IMR-90 (cell line): ENCODE measurements at regions not wholly inside any gene's neighbourhood (a gene's known extent, or its start where the extent isn't known, plus 50 kb on each side); places are given as distances from the start of the nearest gene placed in this dataset.

ENCODE experiments used
- ATAC-seq: fragments of 200-7000 bp; cut with Tn5 transposase; 2 replicates; pipeline ENCODE4 v1.9.1; 2020; ENCODE audit warnings: low read depth, mild to moderate bottlenecking, moderate library complexity
- BruUV-seq: library from RNA; stranded (reverse); fragments of 400-500 nt; replicated peaks from 2 replicates; lab custom pipeline; 2021; lab: Mats Ljungman, UMichigan
- CTCF ChIA-PET: fragments of 300-600 bp; formaldehyde crosslinking; extraction: SDS; loops from one replicate; lab custom pipeline; 2021; ENCODE audit warnings: antibody characterized with exemption; lab: Yijun Ruan, JAX
- POLR2A ChIA-PET: fragments of 300-600 bp; sonication (Branson Sonifier 250); formaldehyde crosslinking; loops from one replicate; lab custom pipeline; 2022; ENCODE audit warnings: antibody characterized with exemption; ENCODE audit not compliant: unreplicated experiment; lab: Charles Lee
- DNase-seq: peaks from one replicate; pipeline ENCODE4 v3.0.0; 2013
- H2AFZ ChIP-seq: replicated peaks from 2 replicates; pipeline ENCODE3; 2013; ENCODE audit warnings: low read length, mild to moderate bottlenecking; ENCODE audit not compliant: poor library complexity
- H2AK5ac ChIP-seq: 2 replicates; pipeline ENCODE4 v1.6.1; 2013; ENCODE audit warnings: low read depth, low read length, inconsistent platforms
- H2AK9ac ChIP-seq: replicated peaks from 2 replicates; pipeline ENCODE3; 2013; ENCODE audit warnings: mild to moderate bottlenecking, low read depth, low read length, moderate library complexity; ENCODE audit not compliant: poor library complexity
- H2BK120ac ChIP-seq: 2 replicates; pipeline ENCODE4 v1.6.1; 2013; ENCODE audit warnings: low read depth, low read length, inconsistent platforms
- H2BK15ac ChIP-seq: 3 replicates; pipeline ENCODE4 v1.6.1; 2013; ENCODE audit warnings: low read depth, low read length, inconsistent platforms
- H2BK20ac ChIP-seq: 2 replicates; pipeline ENCODE4 v1.6.1; 2013; ENCODE audit warnings: low read depth, mild to moderate bottlenecking, inconsistent platforms, low read length, moderate library complexity
- H2BK5ac ChIP-seq: 2 replicates; pipeline ENCODE4 v1.6.1; 2013; ENCODE audit warnings: mild to moderate bottlenecking, low read depth, low read length, inconsistent platforms; ENCODE audit not compliant: poor library complexity, severe bottlenecking
- H3K14ac ChIP-seq: replicated peaks from 2 replicates; pipeline ENCODE4 v1.6.1; 2013; ENCODE audit warnings: low read depth, low read length, inconsistent platforms
- H3K18ac ChIP-seq: 2 replicates; pipeline ENCODE4 v1.6.1; 2013; ENCODE audit warnings: low read depth, low read length, control low read depth
- H3K23ac ChIP-seq: 2 replicates; pipeline ENCODE4 v1.6.1; 2013; ENCODE audit warnings: low read depth, low read length, inconsistent platforms
- H3K27ac ChIP-seq: 2 replicates; pipeline ENCODE4 v1.5.1; 2013; ENCODE audit warnings: mild to moderate bottlenecking, control low read depth, low read length; ENCODE audit not compliant: insufficient read depth
- H3K27me3 ChIP-seq: 2 replicates; pipeline ENCODE4 v1.6.1; 2013; ENCODE audit warnings: low read length; ENCODE audit not compliant: control insufficient read depth, insufficient read depth
- H3K36me3 ChIP-seq: 2 replicates; pipeline ENCODE4 v1.6.1; 2013; ENCODE audit warnings: low read length, mixed read lengths; ENCODE audit not compliant: control insufficient read depth, insufficient read depth
- H3K4ac ChIP-seq: 2 replicates; pipeline ENCODE4 v1.6.1; 2013; ENCODE audit warnings: low read depth, low read length, inconsistent platforms
- H3K4me1 ChIP-seq: 2 replicates; pipeline ENCODE4 v1.6.1; 2013; ENCODE audit warnings: low read length, mixed read lengths; ENCODE audit not compliant: control insufficient read depth, insufficient read depth
- H3K4me2 ChIP-seq: 2 replicates; pipeline ENCODE4 v1.6.1; 2013; ENCODE audit warnings: low read depth, mild to moderate bottlenecking, control low read depth, low read length, moderate library complexity
- H3K4me3 ChIP-seq: 2 replicates; pipeline ENCODE4 v1.5.1; 2013; ENCODE audit warnings: low read depth, mild to moderate bottlenecking, control low read depth, low read length, moderate library complexity; ENCODE audit not compliant: insufficient read depth
- H3K56ac ChIP-seq: 2 replicates; pipeline ENCODE4 v1.6.1; 2013; ENCODE audit warnings: low read length, inconsistent platforms; ENCODE audit not compliant: insufficient read depth; ENCODE audit errors: extremely low read depth
- H3K79me1 ChIP-seq, 2 experiments: 2 replicates each; pipeline ENCODE4 v1.6.1; 2013; ENCODE audit warnings: low read length in 2 of 2, inconsistent platforms in 1 of 2, low read depth in 1 of 2
- H3K9ac ChIP-seq: 2 replicates; pipeline ENCODE4 v1.6.1; 2013; ENCODE audit warnings: low read depth, low read length, control low read depth
- H3K9me1 ChIP-seq: 2 replicates; pipeline ENCODE4 v1.6.1; 2013; ENCODE audit warnings: low read length, inconsistent platforms; ENCODE audit not compliant: insufficient read depth
- H3K9me3 ChIP-seq: 2 replicates; pipeline ENCODE4 v1.6.1; 2013; ENCODE audit warnings: low read length; ENCODE audit not compliant: control insufficient read depth, insufficient read depth
- H4K20me1 ChIP-seq: 2 replicates; pipeline ENCODE4 v1.6.1; 2013; ENCODE audit warnings: low read length, inconsistent platforms; ENCODE audit not compliant: insufficient read depth
- H4K5ac ChIP-seq: 2 replicates; pipeline ENCODE4 v1.6.1; 2013; ENCODE audit warnings: mild to moderate bottlenecking, low read depth, low read length, control low read depth
- H4K8ac ChIP-seq, 2 experiments: 2 replicates each; pipeline ENCODE4 v1.6.1; 2013; ENCODE audit warnings: low read depth in 2 of 2, low read length in 2 of 2, control low read depth in 1 of 2, inconsistent platforms in 1 of 2
- H4K91ac ChIP-seq: 2 replicates; pipeline ENCODE4 v1.6.1; 2013; ENCODE audit warnings: low read depth, low read length, inconsistent platforms; ENCODE audit not compliant: insufficient read depth
- BHLHE40 ChIP-seq: fragments of 150-350 bp; IDR thresholded peaks from 2 replicates; pipeline ENCODE4 v1.6.1; 2016; ENCODE audit warnings: mild to moderate bottlenecking, low read depth, low read length
- CEBPB ChIP-seq: IDR thresholded peaks from 2 replicates; pipeline ENCODE4 v1.6.1; 2012; ENCODE audit warnings: low read depth, low read length, improper control_type of control experiment
- CHD1 ChIP-seq: IDR thresholded peaks from 2 replicates; pipeline ENCODE4 v1.6.1; 2012; ENCODE audit warnings: low read depth, low read length, improper control_type of control experiment
- FOS ChIP-seq: fragments of 150-350 bp; IDR thresholded peaks from 2 replicates; pipeline ENCODE4 v1.6.1; 2016; ENCODE audit warnings: low read depth, low read length
- MAFK ChIP-seq: IDR thresholded peaks from 2 replicates; pipeline ENCODE4 v1.6.1; 2012; ENCODE audit warnings: low read depth, low read length, improper control_type of control experiment
- MAZ ChIP-seq: IDR thresholded peaks from 2 replicates; pipeline ENCODE4 v1.6.1; 2012; ENCODE audit warnings: low read depth, mild to moderate bottlenecking, low read length, improper control_type of control experiment, moderate library complexity, borderline replicate concordance
- MXI1 ChIP-seq: IDR thresholded peaks from 2 replicates; pipeline ENCODE4 v1.6.1; 2012; ENCODE audit warnings: low read depth, mild to moderate bottlenecking, low read length, moderate library complexity, borderline replicate concordance
- NFE2L2 ChIP-seq: fragments of 150-350 bp; IDR thresholded peaks from 2 replicates; pipeline ENCODE4 v1.6.1; 2016; ENCODE audit warnings: low read depth, mild to moderate bottlenecking, low read length
- POLR2A ChIP-seq: IDR thresholded peaks from 2 replicates; pipeline ENCODE4 v1.6.1; 2012; ENCODE audit warnings: mild to moderate bottlenecking, low read depth, low read length
- RAD21 ChIP-seq: IDR thresholded peaks from 2 replicates; pipeline ENCODE4 v1.6.1; 2012; ENCODE audit warnings: low read length, improper control_type of control experiment
- RCOR1 ChIP-seq: IDR thresholded peaks from 2 replicates; pipeline ENCODE4 v1.6.1; 2012; ENCODE audit warnings: mild to moderate bottlenecking, low read length, improper control_type of control experiment; ENCODE audit not compliant: insufficient replicate concordance
- RFX5 ChIP-seq: IDR thresholded peaks from 2 replicates; pipeline ENCODE4 v1.8.0; 2012; ENCODE audit warnings: low read depth, mild to moderate bottlenecking, low read length, moderate library complexity
- SMC3 ChIP-seq: fragments of 150-350 bp; IDR thresholded peaks from 2 replicates; pipeline ENCODE4 v1.6.1; 2016; ENCODE audit warnings: low read depth, mild to moderate bottlenecking, antibody characterized with exemption, low read length, moderate library complexity
- WGBS, 2 experiments: methylation state at CpG; one replicate each; pipeline versions ENCODE4 v1.1.5 to v1.1.7; 2013; ENCODE audit warnings: missing lambda C conversion rate in 2 of 2; ENCODE audit not compliant: insufficient read length in 1 of 2; ENCODE audit errors: extremely low coverage in 2 of 2; 5-methylcytosine and 5-hydroxymethylcytosine counted together
- dilution Hi-C: fragments of 300-500 bp; cut with HindIII; formaldehyde crosslinking; loops from one replicate; pipeline ENCODE4 v1.14.3; 2018; ENCODE audit warnings: low sequenced_read_pairs; ENCODE audit not compliant: unreplicated experiment
- in situ Hi-C: fragments of 300-500 bp; cut with MboI; formaldehyde crosslinking; loops from 3 replicates; pipeline ENCODE4 v1.14.3; 2019; ENCODE audit warnings: low sequenced_read_pairs, inconsistent platforms, mixed read lengths
- intact Hi-C: fragments of 100-400 bp; cut with micrococcal nuclease; formaldehyde crosslinking; loops from 2 replicates; pipeline ENCODE4 v1.10.0; 2022
- TF ChIP-seq, protein P1 (sequence below): fragments of 150-350 bp; IDR thresholded peaks from 2 replicates; pipeline ENCODE4 v1.6.1; 2016; ENCODE audit warnings: low read depth, mild to moderate bottlenecking, low read length, moderate library complexity, borderline replicate concordance
- TF ChIP-seq, protein P2 (sequence below): conservative IDR thresholded peaks from 2 replicates; pipeline ENCODE4 v1.5.1; 2012; ENCODE audit warnings: mild to moderate bottlenecking, low read depth, low read length, improper control_type of control experiment

DNA sequence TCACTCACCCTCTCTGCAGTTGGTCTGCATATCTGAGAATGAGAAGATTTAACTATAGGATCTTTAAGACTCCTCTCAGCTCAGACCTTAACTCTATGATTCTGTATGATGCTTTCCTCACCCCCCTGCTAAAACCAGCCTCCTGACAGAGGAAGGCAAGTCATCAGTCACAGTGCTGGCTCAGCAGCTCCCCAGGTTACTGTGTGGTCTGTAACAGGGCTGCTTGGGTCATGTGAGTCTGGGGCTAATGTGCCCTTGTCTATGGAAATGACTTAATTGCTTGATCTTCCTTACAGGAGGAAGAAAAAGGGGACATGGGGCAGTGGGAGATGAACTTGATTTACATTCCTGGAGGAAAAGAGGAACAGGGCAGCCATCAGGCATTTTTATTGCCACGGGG, 625.6 kb downstream of the PTPRU start:
- DNase-seq (no peak), ATAC-seq (no peak)
- Histone ChIP-seq H2BK15ac (no peak overlapping the region), H2BK5ac (no peak overlapping the region), H4K5ac (no peak overlapping the region), H3K9me3 (peaks cover 2% of the 10 kb centered on the region; the same call in 1 of the 2 replicates), H3K27me3 (no peaks in the 10 kb centered on the region), H2BK120ac (no peak overlapping the region), H3K23ac (no peak overlapping the region), H4K8ac (no peak overlapping the region), H3K4me2 (no peak overlapping the region), H2AFZ (no peak overlapping the region), H2AK9ac (no peak overlapping the region), H3K36me3 (no peaks in the 10 kb centered on the region), H3K79me1 (no peaks in the 10 kb centered on the region), H2BK20ac (no peak overlapping the region), H3K9ac (no peak overlapping the region), H2AK5ac (no peak overlapping the region), H3K18ac (no peak overlapping the region), H3K14ac (no peak overlapping the region), H3K9me1 (no peaks in the 10 kb centered on the region), H4K91ac (no peak overlapping the region), H4K20me1 (no peaks in the 10 kb centered on the region), H3K4me3 (no peak overlapping the region), H3K27ac (no peak overlapping the region), H3K4me1 (no peaks in the 10 kb centered on the region), H3K56ac (no peak overlapping the region), H3K4ac (no peak overlapping the region)
- dilution Hi-C loops, result no loop called here
- no TSS peak for BruUV-seq
- WGBS, 2 experiments, result no CpG with 5 or more reads among the region's 1 CpG
- TF ChIP-seq SMC3 (no peak), RCOR1 (no peak), POLR2A (no peak), NFE2L2 (no peak), CHD1 (no peak), RAD21 (no peak), CEBPB (no peak), MAFK (no peak), MAZ (no peak), FOS (no peak), MXI1 (no peak), BHLHE40 (no peak), RFX5 (no peak)
- TF ChIP-seq, protein P1, sequence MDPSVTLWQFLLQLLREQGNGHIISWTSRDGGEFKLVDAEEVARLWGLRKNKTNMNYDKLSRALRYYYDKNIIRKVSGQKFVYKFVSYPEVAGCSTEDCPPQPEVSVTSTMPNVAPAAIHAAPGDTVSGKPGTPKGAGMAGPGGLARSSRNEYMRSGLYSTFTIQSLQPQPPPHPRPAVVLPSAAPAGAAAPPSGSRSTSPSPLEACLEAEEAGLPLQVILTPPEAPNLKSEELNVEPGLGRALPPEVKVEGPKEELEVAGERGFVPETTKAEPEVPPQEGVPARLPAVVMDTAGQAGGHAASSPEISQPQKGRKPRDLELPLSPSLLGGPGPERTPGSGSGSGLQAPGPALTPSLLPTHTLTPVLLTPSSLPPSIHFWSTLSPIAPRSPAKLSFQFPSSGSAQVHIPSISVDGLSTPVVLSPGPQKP, result no peak
- TF ChIP-seq, protein P2, sequence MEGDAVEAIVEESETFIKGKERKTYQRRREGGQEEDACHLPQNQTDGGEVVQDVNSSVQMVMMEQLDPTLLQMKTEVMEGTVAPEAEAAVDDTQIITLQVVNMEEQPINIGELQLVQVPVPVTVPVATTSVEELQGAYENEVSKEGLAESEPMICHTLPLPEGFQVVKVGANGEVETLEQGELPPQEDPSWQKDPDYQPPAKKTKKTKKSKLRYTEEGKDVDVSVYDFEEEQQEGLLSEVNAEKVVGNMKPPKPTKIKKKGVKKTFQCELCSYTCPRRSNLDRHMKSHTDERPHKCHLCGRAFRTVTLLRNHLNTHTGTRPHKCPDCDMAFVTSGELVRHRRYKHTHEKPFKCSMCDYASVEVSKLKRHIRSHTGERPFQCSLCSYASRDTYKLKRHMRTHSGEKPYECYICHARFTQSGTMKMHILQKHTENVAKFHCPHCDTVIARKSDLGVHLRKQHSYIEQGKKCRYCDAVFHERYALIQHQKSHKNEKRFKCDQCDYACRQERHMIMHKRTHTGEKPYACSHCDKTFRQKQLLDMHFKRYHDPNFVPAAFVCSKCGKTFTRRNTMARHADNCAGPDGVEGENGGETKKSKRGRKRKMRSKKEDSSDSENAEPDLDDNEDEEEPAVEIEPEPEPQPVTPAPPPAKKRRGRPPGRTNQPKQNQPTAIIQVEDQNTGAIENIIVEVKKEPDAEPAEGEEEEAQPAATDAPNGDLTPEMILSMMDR, result no peak
- intact Hi-C loops, result no loop called here
- CTCF ChIA-PET, result no interaction called here
- in situ Hi-C loops, result no loop called here
- POLR2A ChIA-PET, result no interaction called here
